Lung microvascular endothelial cell (primary cell): ENCODE measurements at regions not wholly inside any gene's neighbourhood (a gene's known extent, or its start where the extent isn't known, plus 50 kb on each side); places are given as distances from the start of the nearest gene placed in this dataset.

Experiments
- DNase-seq, 2 donors: peaks; one replicate each; pipeline versions ENCODE4 v3.0.0 to v3.0.0-alpha.2; 2010; ENCODE audit warnings: low read depth in 2 of 2

GRCh38 chr20:22466447-22467171 is 117.8 kb downstream of the FOXA2 start:
- DNase-seq = no peak

- DNase-seq = no peak
Observed at GRCh38 chr20:22465622-22466446, 118.5 kb downstream of the FOXA2 start.

GRCh38 chr20:22464312-22465003 is 119.9 kb downstream of the FOXA2 start:
- DNase-seq = no peak

GRCh38 chr20:22462975-22463914 is 121.1 kb downstream of the FOXA2 start:
- DNase-seq = no peak

GRCh38 chr20:22460803-22461202 is 123.6 kb downstream of the FOXA2 start:
- DNase-seq = no peak

- no peak for DNase-seq
Observed at GRCh38 chr20:22460231-22460630, 124.1 kb downstream of the FOXA2 start.

GRCh38 chr20:22459754-22460153 is 124.6 kb downstream of the FOXA2 start:
- no peak for DNase-seq

GRCh38 chr20:22456109-22456508 is 128.3 kb downstream of the FOXA2 start:
- no peak for DNase-seq

GRCh38 chr20:22455259-22455658 is 129.1 kb downstream of the FOXA2 start:
- DNase-seq = no peak

GRCh38 chr20:22453244-22454080 is 130.9 kb downstream of the FOXA2 start:
- peak; percentile 31 to 39 for DNase-seq

GRCh38 chr20:22452442-22453011 is 131.8 kb downstream of the FOXA2 start:
- DNase-seq = no peak

- DNase-seq = no peak
Observed at GRCh38 chr20:22450537-22450936, 133.8 kb downstream of the FOXA2 start.

- DNase-seq = no peak
Observed at GRCh38 chr20:22449188-22449973, 135.0 kb downstream of the FOXA2 start.

GRCh38 chr20:22447447-22447778 is 137.0 kb downstream of the FOXA2 start:
- no peak for DNase-seq

GRCh38 chr20:22446613-22447446 is 137.5 kb downstream of the FOXA2 start:
- no peak for DNase-seq

GRCh38 chr20:22442318-22442717 is 142.1 kb downstream of the FOXA2 start:
- DNase-seq = no peak

GRCh38 chr20:22438926-22439325 is 145.4 kb downstream of the FOXA2 start:
- no peak for DNase-seq

- DNase-seq = no peak
Observed at GRCh38 chr20:22438346-22438745, 146.0 kb downstream of the FOXA2 start.
